Panc1 (cell line): ENCODE measurements at regions not wholly inside any gene's neighbourhood (a gene's known extent, or its start where the extent isn't known, plus 50 kb on each side); places are given as distances from the start of the nearest gene placed in this dataset.

Source experiments
- ATAC-seq: fragments of 200-7000 bp; cut with Tn5 transposase; 2 replicates; pipeline ENCODE4 v1.9.1; 2020; ENCODE audit warnings: mild to moderate bottlenecking, moderate library complexity
- BruUV-seq: library from RNA; stranded (reverse); fragments of 400-500 nt; replicated peaks from 2 replicates; lab custom pipeline; 2021; lab: Mats Ljungman, UMichigan
- CTCF ChIA-PET: fragments of 300-600 bp; sonication (Branson Sonifier 250); formaldehyde crosslinking; loops from one replicate; lab custom pipeline; 2022; ENCODE audit warnings: antibody characterized with exemption; lab: Charles Lee
- POLR2A ChIA-PET: fragments of 300-600 bp; sonication (Branson Sonifier 250); formaldehyde crosslinking; loops from one replicate; lab custom pipeline; 2022; ENCODE audit warnings: antibody characterized with exemption; lab: Charles Lee
- DNase-seq: peaks from one replicate; pipeline ENCODE4 v3.0.0-alpha.2; 2010; ENCODE audit warnings: low read depth, low spot score
- H3K27ac ChIP-seq: 2 replicates; pipeline ENCODE4 v1.5.1; 2011; ENCODE audit warnings: mild to moderate bottlenecking, low read length, inconsistent platforms
- H3K27me3 ChIP-seq: fragments of 200-500 bp; sonication (Bioruptor generic); 2 replicates; pipeline ENCODE4 v1.6.0; 2014; ENCODE audit warnings: low read length, inconsistent platforms; ENCODE audit not compliant: control insufficient read depth, insufficient read depth
- H3K36me3 ChIP-seq: fragments of 200-500 bp; sonication (Bioruptor generic); 2 replicates; pipeline ENCODE4 v1.5.1; 2014; ENCODE audit warnings: inconsistent platforms, mild to moderate bottlenecking, low read length, moderate library complexity; ENCODE audit not compliant: control insufficient read depth, insufficient read depth
- H3K4me1 ChIP-seq: 2 replicates; pipeline ENCODE4 v1.5.1; 2011; ENCODE audit warnings: inconsistent platforms, mild to moderate bottlenecking, low read length, moderate library complexity; ENCODE audit not compliant: control insufficient read depth, insufficient read depth
- H3K4me3 ChIP-seq, 2 experiments: 2 replicates each; pipeline ENCODE4 v1.5.1; 2011 to 2012; ENCODE audit warnings: low read depth in 2 of 2, low read length in 2 of 2, mild to moderate bottlenecking in 2 of 2, inconsistent platforms in 1 of 2, moderate library complexity in 1 of 2
- H3K9me3 ChIP-seq: fragments of 200-500 bp; sonication (Bioruptor generic); 2 replicates; pipeline ENCODE4 v1.5.1; 2014; ENCODE audit warnings: low read depth, mild to moderate bottlenecking, inconsistent platforms, low read length, moderate library complexity; ENCODE audit not compliant: control insufficient read depth, insufficient read depth
- CTCF ChIP-seq: fragments of 450-650 bp; IDR thresholded peaks from 2 replicates; pipeline ENCODE4 v1.5.1; 2017; ENCODE audit warnings: mild to moderate bottlenecking
- POLR2AphosphoS5 ChIP-seq: IDR thresholded peaks from 2 replicates; pipeline ENCODE4 v1.6.1; 2012; ENCODE audit warnings: mild to moderate bottlenecking, low read depth, low read length, moderate library complexity
- REST ChIP-seq, 2 experiments: IDR thresholded peaks; 2 replicates each; pipeline ENCODE4 v1.6.1; 2011 to 2012; ENCODE audit warnings: low read depth in 2 of 2, control low read depth in 1 of 2, low read length in 1 of 2, mild to moderate bottlenecking in 1 of 2, moderate library complexity in 1 of 2; ENCODE audit not compliant: insufficient read depth in 1 of 2
- SIN3A ChIP-seq: IDR thresholded peaks from 2 replicates; pipeline ENCODE4 v1.6.1; 2012; ENCODE audit warnings: low read depth, mild to moderate bottlenecking, low read length, moderate library complexity, borderline replicate concordance; ENCODE audit not compliant: insufficient read depth
- TCF7L2 ChIP-seq: IDR thresholded peaks from 2 replicates; pipeline ENCODE4 v1.6.1; 2011; ENCODE audit warnings: mild to moderate bottlenecking, low read depth, low read length, inconsistent platforms
- in situ Hi-C: cut with HindIII; loops from 2 replicates; pipeline ENCODE4 v1.10.0; 2016; ENCODE audit warnings: low sequenced_read_pairs, low pct_unique_long_range_greater_than_20kb
- intact Hi-C: fragments of 100-400 bp; cut with micrococcal nuclease; formaldehyde crosslinking; loops from one replicate; pipeline ENCODE4 v1.10.0; 2022; ENCODE audit not compliant: unreplicated experiment

- TF ChIP-seq SIN3A = no peak
- no peak for TF ChIP-seq TCF7L2
- TF ChIP-seq REST (IDR thresholded peaks at IDR 0.05; ENCODE audit: insufficient read depth in 1 of 2, low read depth in 2 of 2, low read length in 1 of 2) = no peak
- no peak for TF ChIP-seq POLR2AphosphoS5
- TF ChIP-seq CTCF = no peak
- intact Hi-C loops = no loop called here
Observed at GRCh38 chr2:117330641-117331040, 483.9 kb upstream of the DDX18 start.

GRCh38 chr2:117335967-117336366 is 478.5 kb upstream of the DDX18 start:
- no peaks in the 10 kb centered on the region for H3K9me3 ChIP-seq
- intact Hi-C loops (no loop called here), in situ Hi-C loops (no loop called here)
- no peaks in the 10 kb centered on the region for H3K27me3 ChIP-seq
- H3K36me3 ChIP-seq = no peaks in the 10 kb centered on the region
- H3K4me1 ChIP-seq = no peaks in the 10 kb centered on the region
- no peak for ATAC-seq
- DNase-seq = no peak
- no peak overlapping the region for H3K27ac ChIP-seq
- TF ChIP-seq TCF7L2 (no peak), SIN3A (no peak), REST (IDR thresholded peaks at IDR 0.05; ENCODE audit: insufficient read depth in 1 of 2, low read depth in 2 of 2, low read length in 1 of 2) (no peak), POLR2AphosphoS5 (no peak), CTCF (no peak)
- POLR2A ChIA-PET = no interaction called here
- no peak overlapping the region for H3K4me3 ChIP-seq
- CTCF ChIA-PET = no interaction called here
- BruUV-seq = no TSS peak

More at GRCh38 chr2:117330641-117331040, 483.9 kb upstream of the DDX18 start:
- Histone ChIP-seq H3K27me3 (no peaks in the 10 kb centered on the region), H3K4me1 (no peaks in the 10 kb centered on the region), H3K4me3 (no peak overlapping the region), H3K27ac (no peak overlapping the region), H3K9me3 (no peaks in the 10 kb centered on the region), H3K36me3 (no peaks in the 10 kb centered on the region)
- in situ Hi-C loops = no loop called here
- ChIA-PET POLR2A (no interaction called here), CTCF (no interaction called here)
- no peak for DNase-seq
- no TSS peak for BruUV-seq
- ATAC-seq = no peak
